GM21447 (cell line): ENCODE measurements at regions not wholly inside any gene's neighbourhood (a gene's known extent, or its start where the extent isn't known, plus 50 kb on each side); places are given as distances from the start of the nearest gene placed in this dataset.
"Not testable (repeated sequence)": the region's sequence is repeated elsewhere in the genome, so short reads cannot be mapped to it uniquely, and the experiment has no call there.

ENCODE experiments used
- ATAC-seq: cut with Tn5 transposase; IDR thresholded peaks from one replicate; pipeline ENCODE4 v1.9.1; 2021; ENCODE audit not compliant: unreplicated experiment

- no peak for ATAC-seq
Observed at GRCh38 chr6:150299873-150300485, 68.8 kb upstream of the IYD start.

DNA sequence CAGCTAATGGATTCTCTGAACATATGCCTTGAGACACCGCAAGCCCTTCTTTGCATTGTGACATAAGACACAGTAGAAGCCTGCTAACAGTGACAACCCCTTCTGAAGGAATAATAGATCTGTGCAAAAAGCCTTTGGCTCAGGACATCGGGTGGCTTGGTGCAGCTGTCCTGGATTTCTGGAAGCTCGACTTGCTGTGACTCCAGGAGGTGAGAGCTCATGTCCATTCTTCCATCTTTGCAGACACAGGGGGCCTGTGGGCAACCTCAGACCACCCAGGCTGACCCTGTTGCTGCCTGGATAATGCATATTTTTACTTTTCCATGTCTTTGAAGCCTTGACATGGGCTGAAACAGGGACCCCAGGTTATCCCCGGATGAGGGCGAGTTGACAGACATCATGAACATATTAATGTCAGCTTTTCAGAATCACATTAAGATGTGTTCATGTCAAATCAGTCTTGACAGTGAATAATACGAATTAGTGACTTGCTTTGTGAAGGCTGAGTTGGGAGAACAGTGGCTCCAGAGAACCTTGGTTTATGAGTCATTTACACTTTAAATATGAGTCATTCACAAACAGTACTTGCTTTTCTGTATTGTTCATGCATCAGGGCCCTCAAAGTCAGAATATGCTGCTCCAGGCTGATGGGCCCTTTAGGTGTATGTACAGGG is 66.8 kb upstream of the IYD start:
- peak; percentile 81 for ATAC-seq

- ATAC-seq: no peak
Observed at GRCh38 chr6:150302520-150303176, 66.2 kb upstream of the IYD start.

DNA sequence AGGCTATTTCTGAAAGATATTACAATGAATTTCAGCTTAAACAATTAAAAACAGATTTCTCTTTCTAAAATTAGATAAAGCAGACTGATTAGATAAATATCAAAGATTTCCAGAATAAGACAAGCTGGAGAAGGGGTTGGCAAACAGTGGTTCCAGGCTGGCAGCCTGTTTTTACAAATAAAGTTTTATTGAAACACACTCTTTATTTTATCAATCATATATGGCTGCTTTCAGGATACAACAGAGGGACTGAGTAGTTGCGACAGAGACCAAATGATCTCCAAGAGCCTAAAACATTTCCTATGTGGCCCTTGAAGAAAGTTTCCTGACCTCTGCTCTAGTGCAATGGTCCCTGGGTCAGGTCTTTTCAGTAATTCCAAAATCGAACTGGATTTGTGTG is 65.6 kb upstream of the IYD start:
- no peak for ATAC-seq

- no peak for ATAC-seq
Observed at GRCh38 chr6:150304429-150304828, 64.4 kb upstream of the IYD start.

DNA sequence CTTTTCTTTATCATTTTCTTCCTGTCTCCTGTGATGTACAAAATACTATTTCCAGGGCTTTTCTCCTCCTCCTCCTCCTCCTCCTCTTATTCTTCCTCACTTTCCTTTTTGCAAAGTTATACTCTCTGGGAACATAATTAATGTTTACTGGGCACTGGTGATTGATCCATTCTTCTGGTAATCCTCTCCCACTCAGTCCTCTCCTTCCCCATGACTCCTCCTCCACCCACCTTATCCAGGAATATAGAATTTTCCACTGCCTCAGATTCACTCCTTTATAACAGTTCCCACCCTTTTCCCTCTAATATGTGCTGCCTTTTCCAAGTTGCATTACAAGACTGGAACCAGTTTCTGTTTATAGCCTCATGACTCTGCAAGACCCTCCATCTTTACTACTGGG is 62.5 kb upstream of the IYD start:
- ATAC-seq: no peak

- ATAC-seq: no peak
Observed at GRCh38 chr6:150307520-150307919, 61.3 kb upstream of the IYD start.

DNA sequence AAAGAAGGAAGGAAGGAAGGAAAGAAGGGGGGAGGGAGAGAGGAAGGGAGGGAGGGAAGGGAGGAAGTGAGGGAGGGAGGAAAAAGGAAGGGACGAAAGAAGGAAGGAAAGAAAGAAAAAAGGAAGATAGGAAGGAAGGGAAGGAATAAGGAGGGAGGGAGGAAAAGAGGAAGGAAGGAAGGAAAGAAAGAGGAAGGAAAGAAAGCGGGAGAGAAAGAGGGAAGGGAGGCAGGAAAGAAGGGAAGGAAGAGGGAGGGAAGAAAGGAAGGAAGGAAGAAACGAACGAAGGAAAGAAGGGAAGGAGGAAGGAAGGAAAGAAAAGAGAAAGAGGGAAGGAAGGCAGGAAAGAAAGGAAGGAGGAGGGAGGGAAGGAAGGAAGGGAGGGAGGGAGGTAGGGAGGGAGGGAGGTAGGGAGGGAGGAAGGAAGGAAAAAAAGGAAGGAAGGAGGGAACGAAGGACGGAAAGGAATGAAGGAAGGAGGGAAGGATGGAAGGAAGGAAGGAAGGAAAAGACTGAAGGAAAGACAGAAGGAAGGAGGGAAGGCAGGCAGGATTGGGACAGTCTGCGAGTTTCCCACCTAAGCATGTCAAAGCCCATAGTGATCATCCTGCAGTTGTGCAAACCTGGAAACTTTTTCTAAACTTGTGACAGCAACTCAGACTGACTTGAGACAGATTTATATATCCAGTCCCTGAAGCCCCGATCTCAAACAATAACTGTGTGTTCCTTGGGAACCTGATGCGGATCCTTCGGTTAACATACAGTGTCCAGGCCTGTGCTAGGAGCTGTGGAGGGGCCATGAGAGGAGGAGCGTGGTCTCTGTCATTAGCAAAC is 59.8 kb upstream of the IYD start:
- no peak for ATAC-seq

GRCh38 chr6:150310539-150310938 is 58.3 kb upstream of the IYD start:
- ATAC-seq: no peak

DNA sequence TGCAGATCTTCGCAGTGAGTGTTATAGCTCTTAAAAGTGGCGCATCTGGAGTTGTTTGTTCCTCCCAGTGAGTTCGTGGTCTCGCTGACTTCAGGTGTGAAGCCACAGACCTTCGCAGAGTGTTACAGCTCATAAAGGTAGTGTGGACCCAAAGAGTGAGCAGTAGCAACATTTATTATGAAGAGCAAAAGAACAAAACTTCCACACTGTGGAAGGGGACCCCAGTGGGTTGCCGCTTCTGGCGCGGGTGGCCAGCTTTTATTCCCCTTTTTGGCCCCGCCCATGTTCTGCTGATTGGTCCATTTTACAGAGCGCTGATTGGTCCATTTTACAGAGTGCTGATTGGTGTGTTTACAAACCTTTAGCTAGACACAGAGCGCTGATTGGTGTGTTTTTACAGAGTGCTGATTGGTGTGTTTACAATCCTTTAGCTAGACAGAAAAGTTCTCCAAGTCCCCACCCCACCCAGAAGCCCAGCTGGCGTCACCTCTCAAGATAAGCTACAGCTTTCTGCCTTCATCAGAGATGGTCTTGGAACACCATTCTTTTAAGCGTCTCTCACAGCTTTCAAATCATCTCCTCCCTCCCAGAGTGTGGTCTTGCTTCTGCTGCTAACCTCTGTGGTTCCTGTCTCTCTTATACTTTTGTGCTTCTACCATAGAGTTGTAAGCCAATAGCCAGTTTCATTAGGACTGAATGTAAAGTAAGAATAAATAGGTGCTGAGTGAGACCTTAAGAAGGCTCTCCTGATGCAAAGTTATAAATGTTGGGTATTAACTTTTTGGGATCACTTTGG is 57.5 kb upstream of the IYD start:
- ATAC-seq: not testable (repeated sequence)

DNA sequence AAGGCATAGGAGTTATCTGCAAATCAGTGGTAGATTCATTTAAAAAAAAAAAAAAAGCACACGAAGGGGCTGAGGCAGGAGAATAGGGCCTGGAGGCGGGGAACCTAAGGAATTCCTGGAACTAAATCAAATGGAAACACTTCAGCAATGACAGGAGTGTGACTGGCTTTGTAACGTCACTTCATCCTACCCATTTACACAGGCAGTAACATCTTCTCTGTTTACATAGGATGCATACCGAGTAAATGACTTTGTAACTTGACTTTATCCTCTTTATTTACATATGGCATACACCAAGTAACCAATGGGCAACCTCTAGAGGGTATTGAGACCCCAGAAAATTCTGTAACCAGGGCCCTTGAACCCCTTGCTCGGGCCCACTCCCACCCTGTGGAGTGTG is 56.4 kb upstream of the IYD start:
- no peak for ATAC-seq

DNA sequence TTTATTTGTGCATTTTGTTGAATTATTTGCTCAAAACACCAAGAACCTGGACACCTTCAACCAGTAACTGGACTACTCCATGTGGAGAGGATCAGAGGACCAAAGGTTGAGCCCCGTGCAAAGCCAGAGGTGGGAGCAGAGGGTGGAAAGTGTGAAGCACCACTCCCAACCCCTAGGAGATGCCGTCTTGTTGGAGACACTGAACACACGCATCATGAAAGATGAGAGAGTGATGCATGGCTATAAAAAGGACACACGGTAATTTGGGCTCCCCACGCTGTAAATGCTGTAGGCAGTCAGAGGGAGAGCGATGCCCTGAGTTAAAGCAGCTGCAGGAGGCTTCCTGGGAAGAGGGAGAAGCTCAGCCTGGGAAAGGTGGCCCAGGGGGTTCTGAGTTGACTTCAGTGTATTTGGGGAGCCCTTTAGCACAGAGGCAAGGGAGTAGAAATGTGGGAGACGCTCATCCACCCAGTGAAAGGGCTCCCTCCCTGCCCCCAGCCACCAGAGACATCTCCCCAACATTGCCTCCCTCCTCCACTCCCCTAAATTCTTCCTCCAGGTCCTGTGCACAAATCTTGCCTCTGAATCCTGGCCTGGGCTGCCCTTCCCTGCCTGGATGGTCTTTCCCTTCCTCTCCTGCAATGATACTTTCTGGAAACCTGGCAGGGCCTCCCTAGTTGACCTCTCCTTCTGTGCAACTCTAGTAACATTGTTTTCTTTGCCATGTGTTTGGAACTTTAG is 55.8 kb upstream of the IYD start:
- no peak for ATAC-seq

DNA sequence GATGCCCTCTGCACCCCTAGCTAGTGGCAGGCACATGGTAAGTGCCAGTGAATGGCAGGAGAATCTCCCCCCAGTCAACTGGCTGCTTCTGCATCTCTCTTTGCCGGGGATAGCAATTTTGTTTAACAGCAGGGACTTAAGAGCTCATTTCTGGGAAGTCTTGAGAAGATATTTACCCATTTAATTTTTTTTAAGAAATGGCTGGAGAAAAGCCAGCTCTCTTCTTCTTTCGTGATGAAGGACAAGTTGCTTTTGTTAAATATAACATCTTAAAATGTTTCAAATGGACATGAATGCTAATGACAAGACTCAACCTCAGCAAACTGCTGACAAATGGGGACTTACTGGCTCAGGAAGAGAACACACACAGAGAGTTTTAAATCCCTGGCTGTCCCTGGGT is 55.0 kb upstream of the IYD start:
- ATAC-seq: no peak

GRCh38 chr6:150314230-150315188 is 54.3 kb upstream of the IYD start:
- ATAC-seq: no peak

- ATAC-seq: no peak
Observed at GRCh38 chr6:150315626-150316025, 53.2 kb upstream of the IYD start.

GRCh38 chr6:150316936-150317335 is 51.9 kb upstream of the IYD start:
- no peak for ATAC-seq
